GM15510 (cell line): ENCODE measurements at regions not wholly inside any gene's neighbourhood (a gene's known extent, or its start where the extent isn't known, plus 50 kb on each side); places are given as distances from the start of the nearest gene placed in this dataset.

Source experiments
- POLR2A ChIP-seq: IDR thresholded peaks from 3 replicates; pipeline ENCODE4 v1.6.1; 2011; ENCODE audit warnings: borderline replicate concordance; ENCODE audit not compliant: insufficient read length; ENCODE audit errors: extremely low read depth

GRCh38 chr1:9438431-9439073 is 100.7 kb upstream of the SLC25A33 start:
- no peak for TF ChIP-seq POLR2A

GRCh38 chr1:9439074-9439761 is 100.0 kb upstream of the SLC25A33 start:
- TF ChIP-seq POLR2A = no peak

- no peak for TF ChIP-seq POLR2A
These were observed 99.0 kb upstream of the SLC25A33 start for GRCh38 chr1:9440261-9440660.

GRCh38 chr1:9440763-9441194 is 98.5 kb upstream of the SLC25A33 start:
- no peak for TF ChIP-seq POLR2A

GRCh38 chr1:9441451-9442133 is 97.7 kb upstream of the SLC25A33 start:
- no peak for TF ChIP-seq POLR2A

- no peak for TF ChIP-seq POLR2A
These were observed 96.9 kb upstream of the SLC25A33 start for GRCh38 chr1:9442278-9442846.

GRCh38 chr1:9442986-9443385 is 96.3 kb upstream of the SLC25A33 start:
- no peak for TF ChIP-seq POLR2A

GRCh38 chr1:9443913-9444445 is 95.3 kb upstream of the SLC25A33 start:
- TF ChIP-seq POLR2A = no peak

- no peak for TF ChIP-seq POLR2A
These were observed 94.7 kb upstream of the SLC25A33 start for GRCh38 chr1:9444532-9444931.

GRCh38 chr1:9447215-9447960 is 91.9 kb upstream of the SLC25A33 start:
- TF ChIP-seq POLR2A = no peak

- TF ChIP-seq POLR2A = no peak
These were observed 90.8 kb upstream of the SLC25A33 start for GRCh38 chr1:9448132-9449109.

GRCh38 chr1:9449110-9449627 is 90.1 kb upstream of the SLC25A33 start:
- no peak for TF ChIP-seq POLR2A
